ENCODE measurements at regions not wholly inside any gene's neighbourhood (a gene's known extent, or its start where the extent isn't known, plus 50 kb on each side); places are given as distances from the start of the nearest gene placed in this dataset.

DNA sequence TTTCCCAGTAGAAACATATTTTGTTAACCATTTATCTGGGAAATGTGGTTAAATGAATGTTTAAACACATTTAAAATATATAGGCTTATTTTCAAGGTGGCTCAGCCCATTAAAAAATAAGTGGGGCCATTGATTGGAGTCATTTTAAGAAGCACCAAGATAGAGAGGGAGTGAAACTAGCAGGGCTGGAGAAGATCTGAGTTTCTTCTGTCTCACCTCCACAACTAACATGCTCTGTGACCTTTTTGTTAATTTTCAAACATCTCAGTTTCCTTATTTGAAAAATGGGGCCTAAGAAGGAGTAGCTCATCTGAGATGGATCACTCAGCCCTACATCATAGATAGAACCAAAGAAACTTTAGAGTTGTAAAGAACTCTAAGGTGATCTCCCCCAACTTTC, 254.8 kb downstream of the KCNS3 start:
- DNase-seq (ENCODE audit: low read depth), result no peak

DNA sequence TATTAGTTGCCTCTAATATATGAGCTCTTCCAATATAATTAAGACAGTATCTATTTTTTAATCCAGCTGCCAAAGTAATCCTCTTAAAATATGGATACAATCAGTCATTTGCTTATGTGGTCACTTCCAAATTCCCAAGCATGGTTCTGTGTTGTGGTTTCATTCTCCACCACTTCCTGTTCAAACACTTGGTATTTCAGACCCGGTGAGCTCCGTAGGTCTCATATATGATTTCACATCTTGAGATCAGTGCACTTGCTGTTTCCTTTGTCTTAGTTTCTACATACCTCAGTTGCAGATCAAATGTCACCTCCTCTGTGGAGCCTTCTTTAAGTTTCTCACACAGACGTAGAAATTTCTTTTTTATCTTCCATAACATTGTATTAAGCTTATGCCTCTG, 254.2 kb downstream of the KCNS3 start:
- DNase-seq (ENCODE audit: low read depth), result no peak

DNA sequence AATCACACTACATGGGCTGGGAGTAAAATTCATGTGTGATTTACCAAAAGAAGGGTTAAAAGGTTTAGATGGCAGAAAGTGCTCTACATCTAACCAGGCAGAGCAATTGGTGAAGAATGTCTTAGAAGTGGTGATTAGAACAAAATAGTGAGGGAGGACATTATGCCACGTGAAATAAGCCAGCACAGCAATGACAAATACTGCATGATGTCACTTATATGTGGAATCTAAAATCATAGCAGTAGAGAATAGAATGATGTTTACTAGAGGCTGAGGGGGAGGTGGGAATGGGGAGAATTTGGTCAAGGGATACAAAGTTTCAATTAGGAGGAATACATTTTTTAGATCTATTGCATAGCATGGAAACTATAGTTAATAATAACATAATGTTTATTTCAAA, 253.3 kb downstream of the KCNS3 start:
- DNase-seq (ENCODE audit: low read depth), result no peak

DNA sequence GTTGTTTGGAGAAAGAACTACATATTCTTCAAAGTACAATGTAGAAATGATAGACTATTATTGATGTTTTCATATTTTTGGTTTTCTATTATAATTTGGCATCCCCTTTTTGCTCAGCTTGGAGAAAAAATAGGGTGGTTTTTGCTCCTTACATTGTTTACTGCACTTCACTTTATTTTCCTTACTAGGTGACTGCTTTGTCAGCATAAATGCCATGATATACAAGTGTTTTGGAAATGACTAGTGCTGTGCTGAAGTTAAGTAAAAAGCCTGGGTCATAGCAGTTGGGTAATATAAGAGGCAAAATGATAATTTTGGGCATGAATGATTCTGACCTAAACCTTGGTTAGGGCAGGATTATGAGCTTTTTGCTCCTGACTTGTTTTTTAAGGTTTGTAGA, 250.9 kb downstream of the KCNS3 start:
- DNase-seq (ENCODE audit: low read depth), result no peak

DNA sequence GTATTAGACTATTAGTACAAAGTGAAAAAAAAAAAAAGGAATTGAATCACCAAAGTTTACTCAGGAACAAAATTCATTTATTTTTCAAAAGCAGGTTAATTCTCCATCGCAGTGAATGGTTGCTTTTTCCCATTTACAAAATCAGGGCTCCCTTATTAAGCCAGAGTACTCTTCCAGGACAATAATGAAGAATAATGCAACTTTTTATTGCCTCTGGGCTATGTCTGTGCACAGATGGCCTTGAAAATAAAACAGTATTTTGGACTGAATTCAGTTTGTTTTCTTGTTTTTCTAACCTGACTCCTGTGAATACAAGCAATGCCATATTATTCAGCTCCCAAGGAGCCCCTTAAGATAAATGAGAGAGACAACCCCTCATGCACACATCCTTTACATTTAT, 246.8 kb downstream of the KCNS3 start:
- no peak for DNase-seq (ENCODE audit: low read depth)

DNA sequence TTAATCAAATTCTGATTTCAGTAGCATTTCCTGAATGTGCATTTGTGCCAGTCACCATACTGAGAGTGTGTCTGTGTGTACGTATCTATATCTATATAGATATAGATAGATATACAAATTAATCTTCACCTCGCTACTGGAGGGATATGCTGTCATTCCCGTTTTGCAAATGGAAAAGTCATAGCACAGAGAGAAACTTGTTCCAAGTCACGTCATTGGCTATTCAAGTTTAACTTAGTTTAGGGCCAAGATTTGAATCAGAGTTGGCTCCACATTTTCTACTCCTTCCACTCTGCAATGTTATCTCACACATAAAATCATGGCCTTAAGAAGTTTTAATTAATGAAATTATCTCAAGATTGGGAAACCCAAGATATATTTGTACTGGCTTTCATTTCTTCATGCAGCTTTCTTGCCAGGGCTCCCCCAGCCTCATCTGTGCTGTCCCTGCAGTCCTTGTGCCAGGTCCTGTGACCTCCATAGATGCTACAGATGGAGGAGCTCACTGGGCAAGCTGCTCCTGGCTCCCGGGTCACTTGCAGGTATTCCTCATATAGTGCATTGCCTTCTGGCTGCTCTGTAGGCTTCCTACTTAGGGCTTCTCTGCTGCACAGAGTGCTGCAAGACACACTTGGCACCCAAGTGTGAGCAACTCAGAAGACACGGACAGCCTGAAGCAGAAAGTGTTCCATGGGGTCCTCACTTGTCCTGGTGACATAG, 245.8 kb downstream of the KCNS3 start:
- DNase-seq (ENCODE audit: low read depth), result no peak

DNA sequence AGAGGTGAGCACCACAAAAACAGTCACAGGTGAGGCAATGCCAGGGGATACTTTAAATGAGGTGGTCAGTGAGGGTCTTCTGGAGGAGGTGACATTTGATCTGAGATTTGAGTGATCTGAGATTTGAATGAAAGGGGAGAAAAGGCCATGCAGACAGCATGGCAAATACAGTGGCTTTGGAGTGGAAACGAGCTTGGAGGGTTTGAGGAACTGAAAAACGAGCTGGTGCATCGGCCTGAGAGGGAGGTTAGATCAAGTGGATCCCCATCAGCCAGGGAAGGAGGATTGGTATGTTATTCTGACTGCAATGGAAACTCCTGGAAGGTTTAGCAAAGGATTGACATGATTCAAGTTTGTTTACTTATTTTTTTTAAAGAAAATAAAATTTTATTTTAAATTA, 245.1 kb downstream of the KCNS3 start:
- DNase-seq (ENCODE audit: low read depth), result no peak

DNA sequence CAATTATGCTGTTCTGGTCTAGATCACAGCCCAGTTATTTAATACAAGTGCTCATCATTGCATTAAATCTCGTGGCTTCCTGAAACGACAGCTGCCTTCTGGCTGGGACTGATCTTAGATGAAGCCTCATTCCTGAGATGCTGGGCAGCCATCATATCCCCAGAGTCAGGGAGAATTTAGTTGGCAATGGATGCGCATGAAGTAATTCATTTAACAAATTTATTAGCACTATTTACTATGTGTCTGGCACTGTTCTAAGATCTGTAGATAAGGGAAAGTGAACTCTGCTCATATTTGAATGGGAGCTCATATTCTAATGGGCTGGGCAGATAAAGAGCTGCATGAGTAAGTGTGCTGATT, 244.7 kb downstream of the KCNS3 start:
- no peak for DNase-seq (ENCODE audit: low read depth)

DNA sequence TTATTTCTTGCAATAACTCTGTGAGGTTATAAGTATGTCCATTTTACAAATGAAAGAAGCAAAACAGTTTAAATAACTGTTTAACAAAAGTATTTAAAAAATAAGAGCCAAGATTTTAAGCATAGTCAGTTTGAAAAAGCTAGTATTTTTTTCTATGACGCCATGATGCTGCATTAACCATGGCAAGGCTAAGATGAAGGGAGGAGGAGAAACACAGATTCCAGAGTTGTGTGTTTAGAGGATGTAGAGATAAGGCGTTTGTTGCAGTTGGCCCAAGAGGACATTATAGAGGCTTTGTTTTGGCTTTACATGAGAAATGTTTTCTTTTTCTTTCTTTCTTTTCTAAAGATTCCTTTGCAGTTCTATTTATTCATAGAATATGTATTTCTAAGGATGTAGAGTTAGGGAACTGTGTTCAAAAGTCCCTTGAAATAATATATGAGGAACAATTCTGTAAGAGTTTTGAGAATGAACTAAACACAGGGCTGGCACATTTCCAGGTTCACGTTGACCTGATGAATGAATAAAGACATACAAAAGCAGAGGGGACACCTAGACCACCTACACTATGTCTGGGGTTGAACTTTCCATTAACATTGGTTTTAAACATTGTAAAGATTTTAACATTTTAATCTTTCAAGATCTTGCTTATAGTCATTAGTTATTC, 244.2 kb downstream of the KCNS3 start:
- DNase-seq (ENCODE audit: low read depth), result no peak

DNA sequence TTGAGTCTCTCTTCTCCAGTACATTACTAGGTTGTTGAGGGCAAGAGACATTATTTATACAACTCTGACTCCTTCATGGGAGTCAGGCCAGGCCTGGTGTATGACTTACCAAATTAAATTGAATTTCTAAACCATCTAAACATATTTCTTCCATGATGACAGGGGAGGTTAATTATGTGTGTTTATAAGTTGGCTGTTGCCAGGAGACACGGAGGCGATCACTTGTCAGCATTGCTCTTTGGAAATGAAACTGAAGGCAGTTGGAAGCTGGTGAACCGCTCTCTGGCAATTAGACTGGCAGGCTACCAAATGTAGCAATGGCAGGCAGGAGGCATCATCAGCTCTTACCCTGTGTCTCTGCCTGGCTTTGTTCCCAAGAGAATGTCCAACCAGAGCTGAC, 241.4 kb downstream of the KCNS3 start:
- DNase-seq (ENCODE audit: low read depth), result peak; percentile 88

DNA sequence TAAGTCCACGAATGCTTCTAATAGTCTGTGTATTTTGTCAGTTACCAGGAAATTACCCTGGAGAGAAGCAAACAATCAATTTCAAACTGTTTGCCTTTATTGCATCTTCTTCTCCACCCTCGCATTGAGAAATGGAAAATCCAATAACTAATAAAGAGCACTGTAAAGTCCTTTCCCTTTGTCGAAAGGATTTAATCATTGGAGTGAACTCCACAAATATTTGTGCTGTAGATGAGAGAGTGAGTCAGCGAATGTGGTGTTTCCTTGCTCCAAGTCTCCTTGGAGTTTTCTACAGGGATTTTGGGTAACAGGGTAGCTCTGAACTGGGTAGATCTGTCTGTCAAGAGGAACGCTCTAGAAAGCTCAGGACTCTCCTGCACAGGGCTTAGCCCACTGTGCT, 240.2 kb downstream of the KCNS3 start:
- peak; percentile 28 for DNase-seq (ENCODE audit: low read depth)

DNA sequence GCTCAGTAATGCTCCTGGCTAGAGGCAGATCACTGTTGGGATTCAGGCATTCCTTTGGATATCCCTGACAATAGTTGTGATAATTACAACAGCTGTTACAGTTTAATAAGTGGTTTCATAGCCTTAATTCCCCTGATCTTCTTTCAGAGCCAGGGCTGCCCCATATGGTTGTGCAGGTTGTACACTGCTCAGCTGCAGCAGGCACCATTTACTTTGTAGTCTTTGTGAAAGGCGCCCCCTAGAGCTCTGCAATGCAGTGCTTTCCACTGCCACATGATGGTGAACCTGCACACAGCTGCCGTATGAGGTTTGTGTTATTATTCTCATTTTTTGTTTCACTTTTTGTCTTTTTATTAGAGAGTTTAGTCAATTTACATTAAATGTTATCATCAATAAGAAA, 239.1 kb downstream of the KCNS3 start:
- no peak for DNase-seq (ENCODE audit: low read depth)

DNA sequence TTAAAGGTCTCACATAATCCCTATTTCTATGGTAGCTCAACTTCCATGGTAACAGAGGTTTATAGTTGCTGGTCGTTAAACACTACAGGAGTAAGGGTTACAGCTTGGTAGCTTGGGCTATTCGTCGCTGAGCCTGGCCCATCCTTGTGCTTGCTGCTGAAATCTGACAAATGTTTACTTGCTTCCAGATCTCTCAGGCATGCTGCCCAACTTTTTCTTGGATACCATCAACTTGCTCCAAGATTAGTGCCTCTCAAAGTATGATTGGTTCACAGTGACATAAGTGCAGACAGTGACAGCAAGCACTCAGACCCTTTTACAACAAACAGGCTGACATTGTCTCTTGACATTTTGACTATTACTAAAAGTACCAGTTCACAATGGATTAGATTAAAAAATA, 231.8 kb downstream of the KCNS3 start:
- no peak for DNase-seq (ENCODE audit: low read depth)

DNA sequence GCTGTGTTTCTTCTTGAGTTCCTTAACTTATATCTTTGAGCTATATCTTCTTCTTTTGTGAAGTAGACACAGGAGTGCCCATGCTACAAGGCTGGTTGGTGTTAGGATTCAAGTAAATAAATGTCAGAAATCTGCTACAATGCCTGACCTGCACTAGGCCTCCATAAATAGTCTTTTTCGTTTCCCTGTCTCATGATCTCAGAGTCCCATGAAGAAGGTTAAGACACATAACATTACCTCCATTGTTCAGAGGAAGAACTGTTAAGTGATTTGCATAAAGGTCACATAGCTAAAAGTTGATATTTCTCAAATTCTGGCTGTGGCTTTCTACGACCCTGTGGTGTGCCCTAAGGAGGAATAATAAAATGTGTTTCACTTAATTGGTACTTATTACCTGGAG, 228.4 kb downstream of the KCNS3 start:
- DNase-seq (ENCODE audit: low read depth), result no peak

DNA sequence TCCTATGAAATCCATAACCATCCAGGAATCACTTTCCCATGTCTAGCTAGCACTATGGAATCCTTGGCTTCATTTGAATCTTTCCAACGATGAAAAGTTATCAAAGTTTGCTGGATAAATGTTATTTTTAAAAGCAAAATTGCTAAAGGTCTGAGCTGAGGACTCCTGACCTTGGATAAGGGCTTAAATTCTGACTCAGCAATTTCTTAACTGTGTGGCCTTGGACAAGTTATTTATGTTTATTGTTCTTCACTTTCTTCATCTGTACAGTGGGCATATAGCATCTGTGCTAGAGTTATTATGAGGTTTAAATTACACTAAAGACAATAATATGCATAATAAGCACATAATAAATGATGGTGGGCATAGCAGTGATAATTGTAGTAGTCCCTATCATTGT, 227.5 kb downstream of the KCNS3 start:
- DNase-seq (ENCODE audit: low read depth), result no peak

DNA sequence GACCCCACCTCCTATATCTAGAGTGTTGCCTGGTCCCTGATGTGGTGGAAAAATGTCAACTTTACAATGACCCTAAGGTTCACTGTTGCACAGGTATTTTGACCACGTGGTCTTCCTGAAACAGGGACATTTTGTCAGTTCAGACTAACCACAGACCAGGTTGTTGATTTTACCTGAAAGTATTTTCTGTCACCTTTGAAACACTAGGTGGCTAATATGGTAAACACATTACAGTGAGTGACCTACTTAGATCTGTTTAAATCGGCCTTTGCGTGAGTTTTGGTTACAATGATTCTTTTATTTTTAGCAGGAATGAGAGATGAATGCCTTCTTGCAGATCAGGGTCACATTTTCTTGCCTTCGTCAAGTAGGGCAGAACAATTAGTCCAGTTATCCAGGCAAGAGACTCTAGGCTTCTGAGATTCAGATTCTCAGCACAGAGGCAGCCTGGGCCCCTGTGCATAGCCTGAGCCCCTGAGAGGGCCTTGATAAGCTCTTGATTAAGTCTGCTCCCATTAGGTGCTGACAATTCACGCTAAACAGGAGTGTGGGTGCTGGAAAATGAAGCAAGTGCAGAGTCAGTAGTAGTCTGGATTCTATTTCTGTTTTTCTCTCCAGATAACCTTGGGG, 226.2 kb downstream of the KCNS3 start:
- DNase-seq (ENCODE audit: low read depth), result no peak

DNA sequence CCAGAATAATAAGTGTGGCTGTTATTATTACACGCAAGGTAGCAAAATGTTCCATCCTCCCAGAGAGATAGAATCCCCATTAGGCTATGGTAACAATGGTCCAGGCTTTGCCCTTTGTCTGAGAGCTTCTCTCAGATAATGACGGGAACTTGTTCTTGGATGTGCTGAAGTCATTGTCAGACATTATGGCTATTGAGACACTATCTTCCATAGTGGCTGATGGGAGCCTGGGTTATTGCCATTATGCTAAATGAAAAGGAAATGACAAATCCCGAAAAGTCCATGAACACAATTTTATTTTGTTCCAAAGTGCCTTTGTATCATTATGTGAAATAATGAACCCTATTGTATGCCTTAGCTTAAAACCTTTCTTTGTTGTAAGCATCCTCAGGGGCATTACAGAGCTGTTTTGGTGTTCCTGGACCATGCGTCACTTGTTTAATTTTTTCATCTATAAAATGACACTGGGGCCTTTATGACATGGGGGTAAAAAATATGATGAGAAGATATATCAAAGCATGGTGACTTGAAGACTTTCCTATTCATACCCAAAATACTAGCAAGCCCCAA, 218.5 kb downstream of the KCNS3 start:
- DNase-seq (ENCODE audit: low read depth), result no peak

DNA sequence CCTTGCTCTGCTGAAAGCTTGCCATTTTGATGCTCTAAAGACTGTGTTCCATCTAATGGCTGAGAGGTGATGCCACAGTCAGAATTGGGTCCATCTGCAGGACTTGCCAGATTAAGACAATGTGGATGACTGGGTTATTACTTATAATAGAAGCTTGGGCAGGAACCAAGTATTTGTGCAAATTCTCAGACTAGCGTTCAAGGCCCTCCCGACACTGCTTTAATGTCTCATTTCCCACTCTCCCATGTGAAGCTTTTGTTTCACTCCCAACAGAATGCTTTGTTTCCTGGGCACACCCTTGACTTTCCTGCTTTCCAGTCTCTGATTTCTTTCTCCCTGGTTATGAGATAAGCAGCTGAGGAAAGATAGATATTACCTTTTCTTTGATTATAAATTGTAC, 215.8 kb downstream of the KCNS3 start:
- no peak for DNase-seq (ENCODE audit: low read depth)

DNA sequence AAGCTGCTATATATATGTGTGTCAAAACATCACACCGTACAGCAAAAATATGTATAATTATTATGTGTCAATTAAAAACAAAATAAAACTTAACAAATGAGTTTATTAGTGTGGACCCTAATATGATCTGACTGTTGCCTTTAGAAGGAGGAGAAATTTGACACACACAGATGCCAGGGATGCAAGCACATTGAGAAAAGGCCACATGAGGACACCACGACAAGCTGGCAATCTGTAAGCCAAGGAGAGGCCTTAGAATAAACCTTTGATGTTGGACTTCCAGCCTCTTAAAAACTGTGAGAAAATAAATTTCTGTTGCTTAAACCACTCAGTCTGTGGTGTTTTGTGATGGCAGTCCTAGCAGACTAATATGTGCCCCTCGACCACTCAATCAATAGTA, 214.7 kb downstream of the KCNS3 start:
- no peak for DNase-seq (ENCODE audit: low read depth)

DNA sequence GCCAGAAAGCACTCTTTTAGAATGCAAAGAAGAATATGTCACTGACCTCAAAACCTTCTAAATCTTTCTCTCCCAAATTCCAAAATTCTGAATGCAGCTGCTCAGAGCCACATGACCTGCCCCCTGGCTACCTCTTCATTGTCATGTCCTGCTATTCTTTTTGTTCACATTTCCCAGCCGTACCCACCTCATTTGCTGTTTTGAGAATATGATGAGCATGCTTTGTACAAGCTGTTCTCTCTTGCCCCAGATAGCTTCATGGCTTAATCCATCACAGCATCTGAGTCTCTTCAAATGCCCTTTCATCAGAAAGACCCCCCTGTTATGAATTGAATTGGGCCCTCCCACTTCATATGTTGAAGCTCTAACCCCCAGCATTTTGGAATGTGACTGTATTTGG, 214.3 kb downstream of the KCNS3 start:
- no peak for DNase-seq (ENCODE audit: low read depth)

DNA sequence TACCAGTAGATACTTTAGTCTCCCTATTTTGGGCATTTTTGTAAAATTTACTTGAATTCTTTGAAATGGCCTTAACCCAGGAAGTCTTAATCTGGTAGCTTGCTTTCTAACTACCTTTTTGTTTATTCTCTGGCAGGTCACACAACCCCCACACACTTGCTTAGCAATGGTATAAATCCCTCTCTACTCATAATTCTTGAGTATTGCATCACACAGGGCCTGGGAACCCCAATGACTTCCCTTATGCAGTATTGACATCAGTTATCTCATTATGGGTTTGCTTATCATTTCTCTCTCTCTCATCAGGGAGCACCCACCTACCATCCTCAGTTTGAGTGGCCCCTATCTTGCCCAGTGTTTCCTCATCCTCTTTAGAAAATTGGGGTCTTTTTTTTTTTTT, 207.1 kb downstream of the KCNS3 start:
- DNase-seq (ENCODE audit: low read depth), result no peak

DNA sequence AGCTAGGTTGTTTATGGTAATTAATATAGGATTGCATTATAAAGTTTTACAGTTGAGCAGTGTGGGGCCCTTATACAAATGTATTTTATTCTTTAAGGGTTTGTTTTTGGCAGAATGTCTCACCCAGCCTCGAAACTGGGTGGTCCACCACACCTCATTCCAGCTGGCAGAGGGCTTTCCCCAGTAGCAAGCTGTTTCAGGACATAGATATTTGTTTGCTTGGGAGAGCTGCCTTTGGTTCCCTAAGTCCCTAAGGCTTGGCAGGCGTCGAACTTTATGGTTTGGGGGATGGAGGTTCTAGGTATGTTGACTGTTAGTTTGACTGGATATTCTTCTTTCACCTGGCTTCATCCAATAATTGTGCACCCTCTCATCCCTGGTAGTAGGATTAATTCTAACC, 205.9 kb downstream of the KCNS3 start:
- DNase-seq (ENCODE audit: low read depth), result no peak

DNA sequence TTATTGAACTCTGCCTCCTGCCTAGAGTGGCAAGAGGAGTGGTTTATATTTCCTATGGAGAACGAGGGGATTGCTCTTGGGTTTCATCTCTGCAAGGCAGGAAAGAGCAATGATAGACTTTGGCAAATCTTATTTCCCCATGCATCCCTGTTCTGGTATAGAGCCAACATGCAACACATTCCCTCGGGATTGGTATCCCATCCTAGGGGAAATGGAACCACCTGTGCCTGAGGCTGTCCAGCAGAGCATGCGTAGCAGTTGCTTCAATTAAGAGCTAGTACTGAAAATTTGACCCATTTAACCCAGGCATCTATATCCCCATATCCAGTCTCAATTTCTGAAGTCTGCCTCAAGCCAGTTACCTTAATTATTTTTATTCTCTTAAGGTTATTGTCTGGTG, 205.3 kb downstream of the KCNS3 start:
- no peak for DNase-seq (ENCODE audit: low read depth)
